HCT116 (cell line): ENCODE measurements at regions not wholly inside any gene's neighbourhood (a gene's known extent, or its start where the extent isn't known, plus 50 kb on each side); places are given as distances from the start of the nearest gene placed in this dataset.

Experiments
- ATAC-seq: fragments of 200-7000 bp; cut with Tn5 transposase; 2 replicates; pipeline ENCODE4 v1.9.1; 2020; ENCODE audit warnings: mild to moderate bottlenecking, moderate library complexity
- BruUV-seq: library from RNA; stranded (reverse); fragments of 400-500 nt; replicated peaks from 2 replicates; lab custom pipeline; 2021; lab: Mats Ljungman, UMichigan
- CTCF ChIA-PET: fragments of 300-600 bp; sonication (Branson Sonifier 250); formaldehyde crosslinking; loops from one replicate; lab custom pipeline; 2021; ENCODE audit warnings: antibody characterized with exemption; lab: Charles Lee
- POLR2A ChIA-PET: fragments of 300-600, 350-600 bp; sonication (Branson Sonifier 250); formaldehyde crosslinking; loops from one replicate; lab custom pipeline; 2021; ENCODE audit warnings: antibody characterized with exemption; lab: Charles Lee
- RAD21 ChIA-PET, 2 experiments: fragments of 300-600 bp; sonication (Branson Sonifier 250); formaldehyde crosslinking; loops; one replicate each; lab custom pipeline; 2023; ENCODE audit warnings: low total read pairs in 2 of 2; ENCODE audit not compliant: uncharacterized antibody in 2 of 2, unreplicated experiment in 2 of 2, low non-redundant PET in 1 of 2; lab: Charles Lee
- DNase-seq: peaks from one replicate; pipeline ENCODE4 v3.0.0-alpha.2; 2010; ENCODE audit warnings: low read depth, low spot score
- H2AFZ ChIP-seq: fragments of 200-600 bp; shearing (Covaris generic), sonication (generic); 2 replicates; pipeline ENCODE4 v1.6.1; 2017; ENCODE audit warnings: low read depth, mixed run types, mixed read lengths, antibody characterized with exemption, low read length; ENCODE audit not compliant: poor library complexity, severe bottlenecking
- H3K27ac ChIP-seq: 2 replicates; pipeline ENCODE4 v1.5.1; 2012; ENCODE audit warnings: low read depth, low read length
- H3K27me3 ChIP-seq: fragments of 200-600 bp; sonication (generic); 2 replicates; pipeline ENCODE4 v1.6.1; 2016; ENCODE audit warnings: mixed run types, low read length, mixed read lengths; ENCODE audit not compliant: insufficient read depth
- H3K36me3 ChIP-seq, 2 experiments: fragments of 200-500 bp in 1 of 2; fragments of 200-600 bp in 1 of 2; sonication (Bioruptor generic) in 1 of 2; sonication (generic) in 1 of 2; 2 replicates each; pipeline versions ENCODE4 v1.5.1 to v1.6.1; 2014 to 2016; ENCODE audit warnings: low read length in 2 of 2, inconsistent platforms in 1 of 2, mixed read lengths in 1 of 2, mixed run types in 1 of 2; ENCODE audit not compliant: insufficient read depth in 2 of 2, control insufficient read depth in 1 of 2
- H3K4me1 ChIP-seq, 2 experiments: fragments of 200-600 bp in 1 of 2; sonication (generic) in 1 of 2; 2 replicates each; pipeline versions ENCODE4 v1.5.1 to v1.6.1; 2012 to 2017; ENCODE audit warnings: low read length in 2 of 2, inconsistent platforms in 1 of 2, mild to moderate bottlenecking in 1 of 2, mixed read lengths in 1 of 2, mixed run types in 1 of 2, moderate library complexity in 1 of 2; ENCODE audit not compliant: insufficient read depth in 2 of 2, control insufficient read depth in 1 of 2
- H3K4me2 ChIP-seq: fragments of 200-600 bp; sonication (generic); 2 replicates; pipeline ENCODE4 v1.6.1; 2017; ENCODE audit warnings: mixed run types, low read length, mixed read lengths
- H3K4me3 ChIP-seq, 2 experiments: fragments of 200-600 bp in 1 of 2; sonication (generic) in 1 of 2; replicated peaks in 1 of 2; 2 replicates each; pipeline ENCODE4 v1.5.1; 2011 to 2016; ENCODE audit warnings: low read length in 2 of 2, control low read depth in 1 of 2, low read depth in 1 of 2, mild to moderate bottlenecking in 1 of 2, mixed read lengths in 1 of 2, mixed run types in 1 of 2
- H3K79me2 ChIP-seq: fragments of 200-600 bp; sonication (generic); 2 replicates; pipeline ENCODE4 v1.6.1; 2017; ENCODE audit warnings: mild to moderate bottlenecking, mixed run types, low read length, moderate library complexity, mixed read lengths; ENCODE audit not compliant: insufficient read depth
- H3K9ac ChIP-seq: fragments of 200-600 bp; sonication (generic); 2 replicates; pipeline ENCODE4 v1.6.1; 2016; ENCODE audit warnings: low read length, mixed read lengths
- H3K9me2 ChIP-seq: fragments of 200-600 bp; sonication (generic), shearing (Covaris generic); 2 replicates; pipeline ENCODE4 v1.6.1; 2017; ENCODE audit warnings: mixed run types, mild to moderate bottlenecking, moderate library complexity; ENCODE audit not compliant: insufficient read depth
- H3K9me3 ChIP-seq, 2 experiments: fragments of 200-500 bp in 1 of 2; fragments of 200-600 bp in 1 of 2; sonication (Bioruptor generic) in 1 of 2; sonication (generic) in 1 of 2; 2 replicates each; pipeline ENCODE4 v1.6.1; 2014 to 2017; ENCODE audit warnings: low read length in 2 of 2, mixed read lengths in 2 of 2, inconsistent platforms in 1 of 2, low read depth in 1 of 2, mild to moderate bottlenecking in 1 of 2, mixed run types in 1 of 2, moderate library complexity in 1 of 2; ENCODE audit not compliant: control insufficient read depth in 1 of 2, insufficient read depth in 1 of 2
- H4K20me1 ChIP-seq: fragments of 200-600 bp; sonication (generic), shearing (Covaris generic); 2 replicates; pipeline ENCODE4 v1.6.1; 2017; ENCODE audit warnings: mixed run types, mild to moderate bottlenecking, moderate library complexity; ENCODE audit not compliant: insufficient read depth
- CBX3 ChIP-seq: IDR thresholded peaks from 2 replicates; pipeline ENCODE4 v1.6.1; 2012; ENCODE audit warnings: low read depth
- ELF1 ChIP-seq: IDR thresholded peaks from 2 replicates; pipeline ENCODE4 v1.6.1; 2012; ENCODE audit warnings: low read depth, borderline replicate concordance
- JUND ChIP-seq: IDR thresholded peaks from 2 replicates; pipeline ENCODE4 v1.6.1; 2012
- POLR2A ChIP-seq: IDR thresholded peaks from 2 replicates; pipeline ENCODE4 v1.7.0; 2011; ENCODE audit warnings: borderline replicate concordance; ENCODE audit not compliant: insufficient read depth, insufficient read length; ENCODE audit errors: extremely low read depth
- POLR2AphosphoS5 ChIP-seq: IDR thresholded peaks from 2 replicates; pipeline ENCODE4 v1.6.1; 2011; ENCODE audit warnings: mild to moderate bottlenecking, low read depth, low read length, moderate library complexity
- SP1 ChIP-seq: IDR thresholded peaks from 2 replicates; pipeline ENCODE4 v1.6.1; 2012; ENCODE audit warnings: low read depth
- SRF ChIP-seq: IDR thresholded peaks from 2 replicates; pipeline ENCODE4 v1.6.1; 2012; ENCODE audit warnings: low read depth
- intact Hi-C: fragments of 100-400 bp; cut with micrococcal nuclease; formaldehyde crosslinking; loops from 2 replicates; pipeline ENCODE4 v1.10.0; 2022
- TF ChIP-seq, protein P1 (sequence below): IDR thresholded peaks from 2 replicates; pipeline ENCODE4 v1.6.1; 2012
- TF ChIP-seq, protein P2 (sequence below), 3 experiments: fragments of 200-600 bp in 1 of 3; sonication (generic) in 1 of 3; IDR thresholded peaks in 2 of 3; conservative IDR thresholded peaks in 1 of 3; 2 replicates each; pipeline ENCODE4 v1.5.1; 2012 to 2017; ENCODE audit warnings: low read depth in 2 of 3, low read length in 2 of 3, antibody characterized with exemption in 1 of 3, borderline replicate concordance in 1 of 3, control low read depth in 1 of 3, mild to moderate bottlenecking in 1 of 3, mixed read lengths in 1 of 3, mixed run types in 1 of 3, moderate library complexity in 1 of 3; ENCODE audit not compliant: insufficient read depth in 1 of 3

DNA sequence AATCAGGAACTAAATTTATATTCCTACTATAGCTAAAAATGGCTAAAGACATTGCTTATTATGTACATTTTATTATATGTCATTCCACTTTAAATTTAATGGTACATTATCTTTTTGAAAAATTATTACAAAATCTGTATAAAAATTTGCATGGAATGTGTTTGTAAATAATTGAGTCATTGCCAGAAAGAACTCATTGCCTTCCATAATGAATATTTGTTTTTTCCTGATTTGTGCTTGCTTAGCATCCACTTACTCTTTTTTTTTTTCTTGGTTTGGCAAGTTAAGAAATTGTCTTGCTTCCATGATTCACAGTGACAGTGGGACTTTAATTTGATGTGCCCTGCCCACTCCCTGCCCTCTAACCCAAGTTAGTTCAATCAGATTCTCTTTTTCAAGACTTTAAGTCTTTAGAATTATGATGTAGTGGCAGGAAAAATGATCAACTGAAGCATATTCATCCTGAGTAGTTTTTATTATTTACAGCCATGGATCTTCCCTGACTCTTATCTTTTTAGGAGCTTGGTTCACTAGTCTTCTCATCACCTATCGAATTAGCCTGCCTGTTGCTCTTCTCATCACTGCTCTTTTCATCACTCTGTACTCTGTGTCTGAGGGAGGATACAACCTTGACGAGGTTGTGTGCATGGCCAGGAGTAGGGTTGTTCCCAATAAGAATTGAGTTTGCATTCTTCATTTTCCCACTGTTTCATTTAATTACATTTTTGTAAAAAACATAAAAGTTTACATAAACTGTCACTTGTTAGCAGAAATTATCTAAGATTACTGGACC, 442.0 kb downstream of the BTG1 start:
- TF ChIP-seq, protein P1, sequence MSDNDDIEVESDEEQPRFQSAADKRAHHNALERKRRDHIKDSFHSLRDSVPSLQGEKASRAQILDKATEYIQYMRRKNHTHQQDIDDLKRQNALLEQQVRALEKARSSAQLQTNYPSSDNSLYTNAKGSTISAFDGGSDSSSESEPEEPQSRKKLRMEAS: no peak
- TF ChIP-seq, protein P2, sequence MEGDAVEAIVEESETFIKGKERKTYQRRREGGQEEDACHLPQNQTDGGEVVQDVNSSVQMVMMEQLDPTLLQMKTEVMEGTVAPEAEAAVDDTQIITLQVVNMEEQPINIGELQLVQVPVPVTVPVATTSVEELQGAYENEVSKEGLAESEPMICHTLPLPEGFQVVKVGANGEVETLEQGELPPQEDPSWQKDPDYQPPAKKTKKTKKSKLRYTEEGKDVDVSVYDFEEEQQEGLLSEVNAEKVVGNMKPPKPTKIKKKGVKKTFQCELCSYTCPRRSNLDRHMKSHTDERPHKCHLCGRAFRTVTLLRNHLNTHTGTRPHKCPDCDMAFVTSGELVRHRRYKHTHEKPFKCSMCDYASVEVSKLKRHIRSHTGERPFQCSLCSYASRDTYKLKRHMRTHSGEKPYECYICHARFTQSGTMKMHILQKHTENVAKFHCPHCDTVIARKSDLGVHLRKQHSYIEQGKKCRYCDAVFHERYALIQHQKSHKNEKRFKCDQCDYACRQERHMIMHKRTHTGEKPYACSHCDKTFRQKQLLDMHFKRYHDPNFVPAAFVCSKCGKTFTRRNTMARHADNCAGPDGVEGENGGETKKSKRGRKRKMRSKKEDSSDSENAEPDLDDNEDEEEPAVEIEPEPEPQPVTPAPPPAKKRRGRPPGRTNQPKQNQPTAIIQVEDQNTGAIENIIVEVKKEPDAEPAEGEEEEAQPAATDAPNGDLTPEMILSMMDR (IDR thresholded peaks at IDR 0.05 in 2 of 3, conservative IDR thresholded peaks at IDR 0.05 in 1 of 3; ENCODE audit: borderline replicate concordance in 1 of 3, insufficient read depth in 1 of 3, low read depth in 2 of 3, low read length in 2 of 3): no peak
- TF ChIP-seq SP1 (no peak), POLR2A (no peak), POLR2AphosphoS5 (no peak), JUND (no peak)
- Histone ChIP-seq H4K20me1 (no peaks in the 10 kb centered on the region), H3K36me3 (no peaks in the 10 kb centered on the region), H3K4me1 (no peaks in the 10 kb centered on the region), H3K9me3 (no peaks in the 10 kb centered on the region), H3K27me3 (no peaks in the 10 kb centered on the region), H3K9me2 (no peaks in the 10 kb centered on the region), H3K4me3 (no peak overlapping the region), H2AFZ (no peak overlapping the region), H3K9ac (no peak overlapping the region), H3K79me2 (no peaks in the 10 kb centered on the region), H3K4me2 (no peak overlapping the region), H3K27ac (no peak overlapping the region)
- no TSS peak for BruUV-seq
- intact Hi-C loops: no loop called here
- no peak for DNase-seq
- ChIA-PET POLR2A (no interaction called here), RAD21 (no interaction called here), CTCF (no interaction called here)
- ATAC-seq: no peak

DNA sequence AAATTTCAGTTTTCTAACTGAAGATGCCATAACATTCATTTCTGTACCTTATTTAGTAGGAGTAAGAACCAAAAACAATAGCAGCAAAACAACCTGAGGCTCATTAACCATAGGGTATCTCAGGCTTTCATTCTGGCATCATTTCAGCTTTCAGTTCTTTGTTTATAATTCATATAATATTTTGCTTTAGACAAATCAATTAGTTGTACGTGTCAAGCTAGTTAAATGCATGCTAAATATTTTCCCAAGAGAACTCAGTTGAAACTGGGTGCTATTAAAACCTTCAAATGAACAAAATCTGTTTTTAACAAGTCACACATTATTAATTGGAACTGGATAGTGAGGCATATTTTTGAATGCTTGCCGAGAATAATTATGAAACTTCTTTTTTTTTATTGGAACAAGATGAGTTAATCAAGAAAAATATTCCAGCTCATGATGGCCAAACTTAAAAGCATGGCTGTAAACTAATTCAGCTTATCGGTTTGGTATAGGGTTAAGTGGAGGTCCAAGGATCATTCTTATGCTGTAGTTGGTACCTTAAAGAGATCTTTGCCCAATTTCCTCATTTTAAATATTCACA, 442.7 kb downstream of the BTG1 start:
- Histone ChIP-seq H4K20me1 (no peaks in the 10 kb centered on the region), H3K4me1 (no peaks in the 10 kb centered on the region), H3K4me2 (no peak overlapping the region), H3K27ac (no peak overlapping the region), H3K9me3 (no peaks in the 10 kb centered on the region), H3K36me3 (no peaks in the 10 kb centered on the region), H3K27me3 (no peaks in the 10 kb centered on the region), H3K9me2 (no peaks in the 10 kb centered on the region), H3K79me2 (no peaks in the 10 kb centered on the region), H3K9ac (no peak overlapping the region), H2AFZ (no peak overlapping the region), H3K4me3 (no peak overlapping the region)
- DNase-seq (no peak), ATAC-seq (no peak)
- ChIA-PET CTCF (no interaction called here), POLR2A (no interaction called here), RAD21 (no interaction called here)
- TF ChIP-seq, protein P1: no peak
- no peak for TF ChIP-seq POLR2A
- TF ChIP-seq CBX3: no peak
- TF ChIP-seq POLR2AphosphoS5: no peak
- no peak for TF ChIP-seq SRF
- TF ChIP-seq ELF1: no peak
- intact Hi-C loops: no loop called here
- BruUV-seq: no TSS peak
